Transverse colon (tissue), 4 donors: ENCODE measurements at regions not wholly inside any gene's neighbourhood (a gene's known extent, or its start where the extent isn't known, plus 50 kb on each side); places are given as distances from the start of the nearest gene placed in this dataset.

Source experiments
- POLR2A ChIP-seq: fragments of 450-650 bp; IDR thresholded peaks from one replicate; pipeline ENCODE4 v1.6.1; 2016; ENCODE audit warnings: antibody characterized with exemption, mild to moderate bottlenecking, moderate library complexity
- POLR2AphosphoS5 ChIP-seq, 3 donors: sonication (generic); formaldehyde crosslinking; IDR thresholded peaks; one replicate each; pipeline ENCODE4 v1.6.1; 2016; ENCODE audit warnings: antibody characterized with exemption in 3 of 3
- TF ChIP-seq, protein P1 (sequence below), 5 experiments: fragments of 200-600 bp in 3 of 5; fragments of 450-650 bp in 2 of 5; sonication (generic) in 3 of 5; IDR thresholded peaks; 1 replicate in 2 of 5; 2 replicates in 3 of 5; pipeline ENCODE4 v1.5.1; 2016 to 2017; ENCODE audit warnings: antibody characterized with exemption in 5 of 5, inconsistent platforms in 3 of 5, mild to moderate bottlenecking in 2 of 5, moderate library complexity in 1 of 5

- TF ChIP-seq, protein P1, sequence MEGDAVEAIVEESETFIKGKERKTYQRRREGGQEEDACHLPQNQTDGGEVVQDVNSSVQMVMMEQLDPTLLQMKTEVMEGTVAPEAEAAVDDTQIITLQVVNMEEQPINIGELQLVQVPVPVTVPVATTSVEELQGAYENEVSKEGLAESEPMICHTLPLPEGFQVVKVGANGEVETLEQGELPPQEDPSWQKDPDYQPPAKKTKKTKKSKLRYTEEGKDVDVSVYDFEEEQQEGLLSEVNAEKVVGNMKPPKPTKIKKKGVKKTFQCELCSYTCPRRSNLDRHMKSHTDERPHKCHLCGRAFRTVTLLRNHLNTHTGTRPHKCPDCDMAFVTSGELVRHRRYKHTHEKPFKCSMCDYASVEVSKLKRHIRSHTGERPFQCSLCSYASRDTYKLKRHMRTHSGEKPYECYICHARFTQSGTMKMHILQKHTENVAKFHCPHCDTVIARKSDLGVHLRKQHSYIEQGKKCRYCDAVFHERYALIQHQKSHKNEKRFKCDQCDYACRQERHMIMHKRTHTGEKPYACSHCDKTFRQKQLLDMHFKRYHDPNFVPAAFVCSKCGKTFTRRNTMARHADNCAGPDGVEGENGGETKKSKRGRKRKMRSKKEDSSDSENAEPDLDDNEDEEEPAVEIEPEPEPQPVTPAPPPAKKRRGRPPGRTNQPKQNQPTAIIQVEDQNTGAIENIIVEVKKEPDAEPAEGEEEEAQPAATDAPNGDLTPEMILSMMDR (IDR thresholded peaks at IDR 0.05), result no peak
- TF ChIP-seq POLR2A, result no peak
- TF ChIP-seq POLR2AphosphoS5 (IDR thresholded peaks at IDR 0.05), result no peak
Observed at GRCh38 chr9:99421369-99421768, 199.3 kb downstream of the SEC61B start.
